ENCODE measurements at regions not wholly inside any gene's neighbourhood (a gene's known extent, or its start where the extent isn't known, plus 50 kb on each side); places are given as distances from the start of the nearest gene placed in this dataset.
"Not testable (repeated sequence)": the region's sequence is repeated elsewhere in the genome, so short reads cannot be mapped to it uniquely, and the experiment has no call there.

DNA sequence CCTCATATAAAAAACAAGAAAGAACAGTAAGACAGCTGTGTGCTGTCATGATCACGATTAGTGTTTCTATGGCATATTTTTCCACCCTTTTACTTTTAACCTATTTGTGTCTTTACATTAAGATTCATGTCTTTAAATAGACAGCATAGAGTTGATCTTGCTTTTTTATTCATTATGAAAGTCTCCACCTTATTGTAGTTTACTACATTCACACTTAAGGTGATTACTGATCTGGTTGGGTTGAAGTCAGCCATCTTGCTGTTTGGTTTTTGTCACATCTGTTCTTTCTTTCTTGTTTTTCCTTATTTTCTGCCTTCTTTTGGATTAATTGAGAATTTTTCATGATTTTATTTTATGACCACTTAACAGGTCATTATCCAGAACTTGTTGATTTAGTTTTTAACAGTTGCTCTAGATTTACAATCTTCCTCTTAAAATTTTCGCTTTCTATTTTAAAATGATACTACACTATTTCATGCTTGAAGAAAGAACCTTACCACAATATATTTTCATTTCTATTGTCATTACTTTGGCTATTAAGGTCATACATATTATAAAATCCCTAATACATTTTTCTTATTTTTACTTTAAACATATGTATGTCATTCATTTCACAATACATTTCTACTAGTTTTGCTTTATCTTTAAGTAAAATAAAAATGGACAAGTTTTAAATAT, 292.5 kb downstream of the SH3GL2 start:
- Mint-ChIP-seq H3K36me3 (ENCODE audit: low read depth) (no peaks in the 10 kb centered on the region), H3K27me3 (ENCODE audit: insufficient read depth) (no peaks in the 10 kb centered on the region), H3K9me3 (no peaks in the 10 kb centered on the region), H3K4me1 (ENCODE audit: low read depth) (no peaks in the 10 kb centered on the region), H3K4me3 (no peak overlapping the region), H3K27ac (no peak overlapping the region)
- intact Hi-C loops (cut with micrococcal nuclease), result no loop called here
- no peak for DNase-seq (ENCODE audit: low spot score)

DNA sequence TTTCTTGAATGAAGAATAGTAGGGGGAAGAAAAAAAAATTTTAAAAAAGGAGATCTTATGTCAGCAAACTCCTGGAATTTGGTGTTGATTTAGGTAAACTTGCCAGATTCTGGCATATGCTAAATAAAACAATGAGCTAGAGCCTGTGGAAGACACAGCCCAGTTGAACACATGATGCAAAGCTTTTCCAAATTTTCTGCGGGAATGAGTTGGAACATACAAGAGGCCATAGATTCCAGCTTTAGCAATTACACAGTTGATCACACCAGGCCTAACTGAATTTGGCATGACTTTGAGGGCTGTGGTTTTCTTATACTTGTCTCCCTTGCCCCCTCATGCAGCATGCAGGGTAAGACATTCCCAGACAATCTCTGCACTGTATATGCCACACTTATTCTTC, 297.0 kb downstream of the SH3GL2 start:
- Mint-ChIP-seq H3K4me1 (ENCODE audit: low read depth) (no peaks in the 10 kb centered on the region), H3K9me3 (no peaks in the 10 kb centered on the region), H3K36me3 (ENCODE audit: low read depth) (no peaks in the 10 kb centered on the region), H3K27ac (no peak overlapping the region), H3K27me3 (ENCODE audit: insufficient read depth) (no peaks in the 10 kb centered on the region), H3K4me3 (no peak overlapping the region)
- intact Hi-C loops (cut with micrococcal nuclease), result no loop called here
- DNase-seq (ENCODE audit: low spot score), result no peak

DNA sequence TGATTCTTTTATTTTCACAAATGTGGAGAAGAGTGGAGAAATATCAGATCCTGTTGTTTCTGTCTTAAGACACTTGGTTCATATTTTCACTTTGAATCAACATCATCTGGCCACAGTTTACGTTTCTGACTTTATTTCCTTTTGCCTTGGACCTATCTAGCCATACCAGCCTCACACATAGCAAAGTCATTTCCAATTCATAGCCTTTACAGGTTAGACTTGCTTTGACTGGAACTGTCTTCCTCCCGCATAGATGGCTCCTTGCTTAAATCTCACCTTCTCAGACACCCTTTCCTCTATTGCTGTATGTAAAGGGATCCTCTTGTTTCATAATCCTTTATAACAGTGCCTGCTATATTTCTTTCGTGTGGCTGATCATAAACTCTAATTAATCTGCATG, 297.8 kb downstream of the SH3GL2 start:
- no peaks in the 10 kb centered on the region for H3K36me3 Mint-ChIP-seq (ENCODE audit: low read depth)
- no peaks in the 10 kb centered on the region for H3K27me3 Mint-ChIP-seq (ENCODE audit: insufficient read depth)
- H3K4me1 Mint-ChIP-seq (ENCODE audit: low read depth), result no peaks in the 10 kb centered on the region
- no peak for DNase-seq (ENCODE audit: low spot score)
- intact Hi-C loops (cut with micrococcal nuclease), result no loop called here
- H3K9me3 Mint-ChIP-seq, result no peaks in the 10 kb centered on the region
- no peak overlapping the region for H3K4me3 Mint-ChIP-seq
- no peak overlapping the region for H3K27ac Mint-ChIP-seq

DNA sequence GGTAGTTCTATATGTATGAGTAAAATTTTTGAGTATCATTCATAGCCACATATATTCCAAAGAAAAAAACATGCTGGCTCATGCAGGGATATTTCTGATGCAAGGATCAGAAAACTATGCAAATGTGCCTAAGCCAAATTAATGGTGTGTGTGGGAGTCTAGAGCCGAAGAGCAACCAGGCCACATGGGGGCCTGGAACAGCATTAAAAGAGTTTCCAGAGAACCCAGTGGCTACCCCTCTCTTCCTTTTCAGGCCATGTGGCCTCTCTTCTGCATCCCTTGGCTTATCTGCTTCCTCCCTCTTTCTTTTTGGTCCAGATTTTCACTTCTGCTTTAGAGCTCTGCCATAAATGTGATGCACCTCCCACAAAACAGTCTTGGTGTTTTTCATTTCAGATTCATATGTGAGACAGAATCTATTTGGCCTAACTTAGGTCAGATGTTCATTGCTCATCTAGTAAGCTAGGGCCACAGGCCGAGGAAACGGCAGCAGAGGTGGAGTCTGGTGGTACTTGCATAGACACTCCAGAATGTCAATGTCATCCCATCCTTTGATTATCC, 300.0 kb downstream of the SH3GL2 start:
- no peak overlapping the region for H3K27ac Mint-ChIP-seq
- H3K27me3 Mint-ChIP-seq (ENCODE audit: insufficient read depth), result no peaks in the 10 kb centered on the region
- intact Hi-C loops (cut with micrococcal nuclease), result no loop called here
- no peaks in the 10 kb centered on the region for H3K4me1 Mint-ChIP-seq (ENCODE audit: low read depth)
- no peak for DNase-seq (ENCODE audit: low spot score)
- H3K9me3 Mint-ChIP-seq, result no peaks in the 10 kb centered on the region
- H3K36me3 Mint-ChIP-seq (ENCODE audit: low read depth), result no peaks in the 10 kb centered on the region
- no peak overlapping the region for H3K4me3 Mint-ChIP-seq

DNA sequence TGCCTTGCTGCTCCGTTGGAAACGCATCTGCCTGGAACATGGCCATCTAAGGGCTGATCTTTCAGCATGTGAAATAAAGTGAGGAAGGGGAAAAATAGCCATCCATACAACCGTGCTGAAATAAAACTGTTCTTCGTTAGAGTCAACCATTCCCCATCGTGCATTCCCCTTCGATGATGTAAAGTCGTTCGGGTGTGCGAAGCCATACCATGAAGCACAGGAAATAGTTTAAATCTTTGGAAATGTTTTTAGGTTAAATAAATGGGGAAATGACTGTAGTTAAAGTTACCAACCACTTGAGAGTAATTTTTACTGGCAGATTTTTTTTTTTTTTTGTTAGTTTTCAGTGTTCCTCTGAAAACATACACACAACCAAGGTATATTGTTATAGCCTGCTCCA, 302.5 kb downstream of the SH3GL2 start:
- no peaks in the 10 kb centered on the region for H3K27me3 Mint-ChIP-seq (ENCODE audit: insufficient read depth)

DNA sequence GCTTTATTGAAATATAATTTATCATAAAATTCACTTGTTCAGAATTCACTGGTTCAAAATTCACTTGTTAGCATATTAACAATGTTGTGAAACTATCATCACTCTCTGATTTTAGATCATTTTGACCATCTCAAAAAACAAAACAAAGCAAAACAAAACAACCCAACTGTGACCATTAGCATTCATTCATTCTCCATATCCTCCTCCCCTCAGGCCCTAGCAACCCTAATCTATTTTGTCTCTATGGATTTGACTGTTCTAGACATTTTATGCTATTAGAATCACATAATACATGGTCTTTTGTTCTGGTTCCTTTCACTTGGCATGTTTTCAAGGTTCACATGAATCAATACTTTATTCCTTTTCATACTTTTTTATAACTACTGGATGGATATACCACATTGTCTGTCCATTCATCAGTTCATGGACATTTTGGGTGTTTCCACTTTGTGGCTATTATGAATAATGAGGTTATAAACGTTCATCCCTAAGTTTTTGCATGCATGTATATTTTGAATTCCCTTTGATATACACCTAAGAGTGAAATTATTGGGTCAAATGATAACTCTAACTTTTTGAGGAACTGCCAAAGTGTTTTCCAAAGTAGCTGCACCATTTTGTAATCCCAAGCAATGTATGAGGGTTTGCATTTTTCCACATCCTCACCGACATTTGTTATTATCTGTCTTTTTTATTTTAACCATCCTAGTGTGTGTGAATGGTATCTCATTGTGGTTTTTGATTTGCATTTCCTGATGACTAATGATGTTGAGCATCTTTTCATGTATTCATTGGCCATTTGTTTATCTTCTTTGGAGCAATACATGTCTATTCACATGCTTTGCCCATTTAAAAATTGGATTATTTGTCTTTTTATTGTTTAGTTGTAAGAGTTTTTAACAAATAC, 304.1 kb downstream of the SH3GL2 start:
- H3K4me1 Mint-ChIP-seq (ENCODE audit: low read depth), result no peaks in the 10 kb centered on the region
- intact Hi-C loops (cut with micrococcal nuclease), result no loop called here

More for the DNA sequence above, 302.5 kb downstream of the SH3GL2 start:
- no peak for DNase-seq (ENCODE audit: low spot score)
- Mint-ChIP-seq H3K9me3 (no peaks in the 10 kb centered on the region), H3K36me3 (ENCODE audit: low read depth) (no peaks in the 10 kb centered on the region), H3K27ac (no peak overlapping the region), H3K4me3 (no peak overlapping the region), H3K4me1 (ENCODE audit: low read depth) (no peaks in the 10 kb centered on the region)
- intact Hi-C loops (cut with micrococcal nuclease), result no loop called here

DNA sequence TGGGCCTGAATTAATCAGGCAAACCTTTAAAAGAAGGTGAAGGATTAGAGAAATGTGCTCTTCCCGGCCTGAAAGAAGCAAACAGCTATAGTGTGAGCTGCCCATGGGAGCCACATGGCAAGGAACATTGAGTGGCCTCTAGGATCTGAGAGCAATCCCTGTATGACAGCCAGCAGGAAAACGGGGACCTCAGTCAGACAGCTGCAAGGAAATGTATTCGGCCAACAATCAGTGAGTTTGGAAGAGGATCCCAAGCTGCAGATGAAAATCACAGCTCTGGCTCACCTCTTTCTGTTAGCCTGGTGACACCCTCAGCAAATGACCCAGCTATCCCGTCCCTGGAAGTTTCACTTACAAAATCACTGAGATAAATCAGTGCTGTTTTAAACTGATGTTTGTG, 309.2 kb downstream of the SH3GL2 start:
- Mint-ChIP-seq H3K4me1 (ENCODE audit: low read depth) (no peaks in the 10 kb centered on the region), H3K27me3 (ENCODE audit: insufficient read depth) (no peaks in the 10 kb centered on the region), H3K27ac (no peak overlapping the region), H3K36me3 (ENCODE audit: low read depth) (no peaks in the 10 kb centered on the region), H3K4me3 (no peak overlapping the region), H3K9me3 (no peaks in the 10 kb centered on the region)
- intact Hi-C loops (cut with micrococcal nuclease), result no loop called here
- DNase-seq (ENCODE audit: low spot score), result no peak

More for the DNA sequence above, 304.1 kb downstream of the SH3GL2 start:
- no peaks in the 10 kb centered on the region for H3K27me3 Mint-ChIP-seq (ENCODE audit: insufficient read depth)
- DNase-seq (ENCODE audit: low spot score), result no peak
- no peak overlapping the region for H3K4me3 Mint-ChIP-seq
- H3K9me3 Mint-ChIP-seq, result no peaks in the 10 kb centered on the region
- H3K36me3 Mint-ChIP-seq (ENCODE audit: low read depth), result no peaks in the 10 kb centered on the region
- H3K27ac Mint-ChIP-seq, result no peak overlapping the region

DNA sequence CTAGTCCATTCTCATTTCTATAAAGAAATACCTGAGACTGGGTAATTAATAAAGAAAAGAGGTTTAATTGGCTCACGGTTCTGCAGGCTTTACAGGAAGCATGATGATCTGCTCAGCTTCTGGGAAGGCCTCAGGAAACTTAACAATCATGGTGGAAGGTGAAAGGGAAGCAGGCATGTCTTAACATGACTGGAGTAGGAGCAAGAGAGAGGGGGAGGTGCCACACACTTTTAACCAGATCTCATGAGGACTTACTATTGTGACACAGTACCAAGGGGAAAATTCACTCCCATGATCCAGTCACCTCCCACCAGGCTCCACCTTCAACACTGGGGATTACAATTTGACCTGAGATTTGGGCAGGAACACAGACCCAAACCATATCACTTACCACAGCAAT, 310.1 kb downstream of the SH3GL2 start:
- H3K27me3 Mint-ChIP-seq (ENCODE audit: insufficient read depth); H3K36me3 Mint-ChIP-seq (ENCODE audit: low read depth); H3K4me3 Mint-ChIP-seq; DNase-seq (ENCODE audit: low spot score); H3K27ac Mint-ChIP-seq; H3K4me1 Mint-ChIP-seq (ENCODE audit: low read depth); intact Hi-C loops (cut with micrococcal nuclease); H3K9me3 Mint-ChIP-seq: not testable (repeated sequence)

DNA sequence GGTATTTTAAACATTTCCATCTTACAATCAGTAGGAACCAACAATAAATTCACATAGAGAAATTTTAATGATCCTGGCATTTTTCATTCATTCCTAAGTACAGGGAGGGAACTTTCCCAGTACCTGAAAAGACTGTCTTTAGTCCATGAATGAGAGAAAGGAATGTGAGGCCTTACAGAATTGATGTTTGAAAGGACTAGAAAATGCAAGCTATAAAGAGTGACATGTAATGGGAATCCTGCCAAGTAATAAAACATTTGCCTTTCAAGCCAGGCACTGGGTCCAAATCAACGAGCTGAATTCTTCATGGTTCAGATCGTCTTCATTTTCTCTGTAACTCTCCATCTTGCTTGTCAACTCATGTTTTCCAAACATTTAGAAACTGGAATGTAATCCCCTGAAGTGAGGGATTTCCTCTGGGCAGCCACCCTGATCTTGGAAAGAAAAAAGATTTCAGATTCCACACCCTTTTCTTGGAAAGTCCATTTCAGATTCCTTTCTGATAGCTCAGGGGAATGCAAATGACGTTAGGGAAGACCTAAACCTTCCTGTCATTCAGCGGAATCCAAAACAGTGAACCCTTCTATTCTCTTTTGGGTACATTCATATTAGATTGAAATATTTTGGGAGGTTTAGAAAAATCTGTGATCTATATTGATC, 315.8 kb downstream of the SH3GL2 start:
- intact Hi-C loops (cut with micrococcal nuclease), result no loop called here
- Mint-ChIP-seq H3K27me3 (ENCODE audit: insufficient read depth) (no peaks in the 10 kb centered on the region), H3K9me3 (no peaks in the 10 kb centered on the region)

DNA sequence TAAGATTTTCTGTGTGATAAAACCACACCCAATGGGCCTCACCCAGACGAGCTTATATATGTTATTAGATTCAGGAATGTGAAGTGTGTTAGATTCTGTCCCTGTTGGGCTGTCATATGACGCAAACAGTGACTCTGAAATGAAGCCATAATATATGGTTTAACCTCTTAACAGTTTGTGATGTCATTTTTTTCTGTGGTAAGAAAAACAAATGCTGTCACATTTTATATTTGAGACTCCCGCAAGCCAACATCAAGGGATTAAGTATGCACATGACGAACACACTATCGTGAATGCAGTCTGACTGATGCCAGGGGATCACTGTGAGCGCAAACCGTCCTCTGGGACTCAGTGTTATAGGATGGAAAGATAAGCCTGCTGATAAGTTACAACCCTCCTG, 321.7 kb downstream of the SH3GL2 start:
- Mint-ChIP-seq H3K27me3 (ENCODE audit: insufficient read depth) (peaks cover 5% of the 10 kb centered on the region), H3K4me1 (ENCODE audit: low read depth) (no peaks in the 10 kb centered on the region), H3K4me3 (no peak overlapping the region), H3K27ac (no peak overlapping the region), H3K36me3 (ENCODE audit: low read depth) (no peaks in the 10 kb centered on the region), H3K9me3 (no peaks in the 10 kb centered on the region)
- intact Hi-C loops (cut with micrococcal nuclease), result no loop called here
- no peak for DNase-seq (ENCODE audit: low spot score)

More for the DNA sequence above, 315.8 kb downstream of the SH3GL2 start:
- H3K27ac Mint-ChIP-seq, result no peak overlapping the region
- no peaks in the 10 kb centered on the region for H3K36me3 Mint-ChIP-seq (ENCODE audit: low read depth)
- no peak for DNase-seq (ENCODE audit: low spot score)
- H3K4me1 Mint-ChIP-seq (ENCODE audit: low read depth), result no peaks in the 10 kb centered on the region
- H3K4me3 Mint-ChIP-seq, result no peak overlapping the region

DNA sequence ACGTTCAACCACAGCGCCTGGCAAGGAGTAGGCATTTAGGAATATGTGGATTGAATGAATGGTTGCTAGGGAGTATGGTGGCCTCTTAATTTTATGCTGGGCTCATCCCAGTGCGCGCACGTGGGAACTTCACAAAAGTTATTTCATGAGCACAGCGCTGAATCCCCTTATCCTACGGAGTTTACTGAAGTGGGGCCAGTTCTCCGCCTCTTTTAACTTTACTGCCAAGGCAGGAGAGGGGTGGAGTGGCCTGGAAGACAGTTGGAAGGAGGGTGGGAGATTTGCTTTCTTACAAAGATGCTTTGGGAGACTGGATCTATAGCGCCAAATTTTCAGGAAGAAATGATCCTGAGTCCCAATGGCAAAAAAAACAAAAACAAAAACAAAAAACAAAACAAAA, 326.5 kb downstream of the SH3GL2 start:
- intact Hi-C loops (cut with micrococcal nuclease), result no loop called here
- Mint-ChIP-seq H3K4me1 (ENCODE audit: low read depth) (no peaks in the 10 kb centered on the region), H3K9me3 (no peaks in the 10 kb centered on the region), H3K27me3 (ENCODE audit: insufficient read depth) (peaks cover 17% of the 10 kb centered on the region), H3K4me3 (no peak overlapping the region), H3K36me3 (ENCODE audit: low read depth) (no peaks in the 10 kb centered on the region), H3K27ac (no peak overlapping the region)
- no peak for DNase-seq (ENCODE audit: low spot score)

DNA sequence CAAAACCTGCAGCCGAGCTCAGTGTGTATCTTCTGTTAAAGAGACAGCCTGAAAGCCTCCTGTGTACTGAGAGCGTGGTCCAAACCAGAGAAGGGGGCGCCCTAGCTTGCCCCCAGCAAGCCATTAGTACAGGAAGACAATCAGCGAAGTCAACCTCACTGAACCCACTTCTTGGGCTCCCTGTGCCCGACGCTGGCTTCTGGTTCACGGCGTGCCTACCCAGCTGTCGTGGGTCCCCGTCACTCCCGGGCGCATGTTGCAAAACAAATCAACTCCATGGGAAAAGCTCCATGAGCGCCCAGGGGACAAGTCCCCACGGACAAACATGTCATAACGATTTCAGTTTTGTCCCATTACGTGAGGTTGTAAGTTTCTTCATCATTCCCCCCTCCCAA, 326.9 kb downstream of the SH3GL2 start:
- DNase-seq (ENCODE audit: low spot score), result no peak
- no peaks in the 10 kb centered on the region for H3K9me3 Mint-ChIP-seq
- no peak overlapping the region for H3K4me3 Mint-ChIP-seq
- intact Hi-C loops (cut with micrococcal nuclease), result no loop called here
- H3K36me3 Mint-ChIP-seq (ENCODE audit: low read depth), result no peaks in the 10 kb centered on the region
- no peak overlapping the region for H3K27ac Mint-ChIP-seq
- H3K27me3 Mint-ChIP-seq (ENCODE audit: insufficient read depth), result peaks cover 17% of the 10 kb centered on the region
- no peaks in the 10 kb centered on the region for H3K4me1 Mint-ChIP-seq (ENCODE audit: low read depth)
